T-cell (primary cell): ENCODE measurements at regions not wholly inside any gene's neighbourhood (a gene's known extent, or its start where the extent isn't known, plus 50 kb on each side); places are given as distances from the start of the nearest gene placed in this dataset.

ENCODE experiments used
- ATAC-seq, 4 experiments: fragments of 200-7000 bp in 3 of 4; fragments of 150-1000 bp in 1 of 4; cut with Tn5 transposase; replicated peaks in 1 of 4; 1 replicate in 3 of 4; 2 replicates in 1 of 4; pipeline ENCODE4 v1.10.0; 2021; ENCODE audit warnings: moderate library complexity in 3 of 4, mild to moderate bottlenecking in 2 of 4, moderate number of reproducible peaks in 1 of 4
- CTCF ChIA-PET, 2 donors: fragments of 300-600 bp; sonication (Branson Sonifier 250); formaldehyde crosslinking; loops; one replicate each; lab custom pipeline; 2022; ENCODE audit warnings: antibody characterized with exemption in 2 of 2; lab: Charles Lee
- POLR2A ChIA-PET, 2 donors: fragments of 300-600 bp; sonication (Branson Sonifier 250); formaldehyde crosslinking; loops; one replicate each; lab custom pipeline; 2022; ENCODE audit warnings: antibody characterized with exemption in 2 of 2; lab: Charles Lee
- DNase-seq, 35 experiments: peaks; one replicate each; pipeline versions ENCODE4 v3.0.0 to v3.0.0-alpha.2; 2013 to 2023
- H3K27ac ChIP-seq: one replicate; pipeline ENCODE4 v1.5.1; 2013; ENCODE audit warnings: low read length
- H3K27me3 ChIP-seq, 2 experiments: replicated peaks in 1 of 2; 1 replicate in 1 of 2; 2 replicates in 1 of 2; pipeline versions ENCODE4 v1.6.1 to v1.7.0; 2013; ENCODE audit warnings: low read length in 1 of 2, mixed read lengths in 1 of 2; ENCODE audit not compliant: control insufficient read depth in 2 of 2, insufficient read depth in 2 of 2; ENCODE audit errors: extremely low read depth in 1 of 2
- H3K36me3 ChIP-seq, 2 donors: 1 replicate in 1 of 2; 2 replicates in 1 of 2; pipeline versions ENCODE4 v1.6.1 to v1.7.0; 2013; ENCODE audit warnings: low read length in 1 of 2; ENCODE audit not compliant: control insufficient read depth in 2 of 2, insufficient read depth in 1 of 2; ENCODE audit errors: extremely low read depth in 1 of 2
- H3K4me1 ChIP-seq, 2 experiments: 1 replicate in 1 of 2; 2 replicates in 1 of 2; pipeline versions ENCODE4 v1.6.1 to v1.7.0; 2013; ENCODE audit warnings: low read length in 2 of 2, mixed read lengths in 1 of 2; ENCODE audit not compliant: insufficient read depth in 2 of 2, control insufficient read depth in 1 of 2; ENCODE audit errors: extremely low read depth in 1 of 2
- H3K4me3 ChIP-seq, 2 donors: 1 replicate in 1 of 2; 2 replicates in 1 of 2; pipeline versions ENCODE4 v1.5.1 to v1.7.0; 2013; ENCODE audit warnings: mild to moderate bottlenecking in 2 of 2, low read length in 1 of 2, moderate library complexity in 1 of 2; ENCODE audit not compliant: control insufficient read depth in 1 of 2; ENCODE audit errors: extremely low read depth in 1 of 2
- H3K9me3 ChIP-seq: 2 replicates; pipeline ENCODE4 v1.7.0; 2013
- H3K27ac Mint-ChIP-seq, 2 donors: one replicate each; pipeline ENCODE4 v1.8.0; 2020 to 2021; ENCODE audit warnings: mild to moderate bottlenecking in 2 of 2, mixed read lengths in 2 of 2
- H3K27me3 Mint-ChIP-seq, 2 donors: one replicate each; pipeline ENCODE4 v1.8.0; 2021 to 2022; ENCODE audit warnings: mixed read lengths in 2 of 2
- H3K36me3 Mint-ChIP-seq: one replicate; pipeline ENCODE4 v1.8.0; 2021; ENCODE audit warnings: mixed read lengths
- H3K4me1 Mint-ChIP-seq, 3 donors: one replicate each; pipeline ENCODE4 v1.8.0; 2020 to 2022; ENCODE audit warnings: mixed read lengths in 3 of 3, mild to moderate bottlenecking in 1 of 3
- H3K4me3 Mint-ChIP-seq, 3 donors: one replicate each; pipeline ENCODE4 v1.8.0; 2020 to 2022; ENCODE audit warnings: mild to moderate bottlenecking in 3 of 3, mixed read lengths in 3 of 3, moderate library complexity in 3 of 3
- H3K9me3 Mint-ChIP-seq, 3 donors: one replicate each; pipeline ENCODE4 v1.8.0; 2020 to 2022; ENCODE audit warnings: mixed read lengths in 3 of 3
- WGBS: methylation state at CpG from one replicate; pipeline ENCODE4 v1.1.5; 2013; ENCODE audit warnings: missing lambda C conversion rate; ENCODE audit not compliant: insufficient coverage; 5-methylcytosine and 5-hydroxymethylcytosine counted together

DNA sequence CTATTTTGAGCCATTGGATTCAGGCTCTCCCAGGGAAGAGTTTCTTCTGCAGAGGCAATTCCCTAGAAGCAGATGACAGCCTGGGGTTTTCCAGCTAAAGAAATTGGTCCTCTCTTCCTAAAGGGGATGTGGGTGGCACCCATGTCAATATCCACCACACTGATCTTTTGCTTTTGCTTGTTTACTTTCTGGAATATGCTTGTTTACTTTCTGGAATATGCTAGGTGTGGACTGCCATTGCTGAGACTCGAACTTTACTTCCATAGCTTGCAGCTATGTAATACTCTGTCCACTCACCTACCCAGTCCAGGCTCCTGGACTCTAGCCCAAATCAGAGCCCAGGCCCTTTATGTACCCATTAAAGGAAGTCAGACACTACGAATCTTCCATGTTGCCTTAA is 92.1 kb upstream of the SMYD2 start:
- no peaks in the 10 kb centered on the region for H3K36me3 ChIP-seq
- peaks cover 0 to 5% of the 10 kb centered on the region in 2 experiments for H3K4me1 ChIP-seq
- H3K27me3 ChIP-seq: peaks cover 18 to 24% of the 10 kb centered on the region in 2 experiments
- H3K9me3 ChIP-seq: no peaks in the 10 kb centered on the region
- Mint-ChIP-seq H3K4me1 (peaks cover 6 to 12% (median 8%) of the 10 kb centered on the region in 3 donors), H3K9me3 (no peaks in the 10 kb centered on the region), H3K27ac (no peak overlapping the region), H3K36me3 (no peaks in the 10 kb centered on the region), H3K4me3 (no peak overlapping the region), H3K27me3 (peaks cover 49 to 50% of the 10 kb centered on the region in 2 donors)
- H3K27ac ChIP-seq: no peak overlapping the region
- ChIA-PET POLR2A (interaction anchor here in 1 of 2 donors (0.5 kb wide), 1 partner anchor 833 kb away, joined by 5 read pairs; no protein-coding TSS in a partner anchor), CTCF (no interaction called here)
- no peak overlapping the region for H3K4me3 ChIP-seq
- DNase-seq (no peak), ATAC-seq (no peak)
- WGBS: 43% methylated on average over 1 of the region's 2 CpGs

DNA sequence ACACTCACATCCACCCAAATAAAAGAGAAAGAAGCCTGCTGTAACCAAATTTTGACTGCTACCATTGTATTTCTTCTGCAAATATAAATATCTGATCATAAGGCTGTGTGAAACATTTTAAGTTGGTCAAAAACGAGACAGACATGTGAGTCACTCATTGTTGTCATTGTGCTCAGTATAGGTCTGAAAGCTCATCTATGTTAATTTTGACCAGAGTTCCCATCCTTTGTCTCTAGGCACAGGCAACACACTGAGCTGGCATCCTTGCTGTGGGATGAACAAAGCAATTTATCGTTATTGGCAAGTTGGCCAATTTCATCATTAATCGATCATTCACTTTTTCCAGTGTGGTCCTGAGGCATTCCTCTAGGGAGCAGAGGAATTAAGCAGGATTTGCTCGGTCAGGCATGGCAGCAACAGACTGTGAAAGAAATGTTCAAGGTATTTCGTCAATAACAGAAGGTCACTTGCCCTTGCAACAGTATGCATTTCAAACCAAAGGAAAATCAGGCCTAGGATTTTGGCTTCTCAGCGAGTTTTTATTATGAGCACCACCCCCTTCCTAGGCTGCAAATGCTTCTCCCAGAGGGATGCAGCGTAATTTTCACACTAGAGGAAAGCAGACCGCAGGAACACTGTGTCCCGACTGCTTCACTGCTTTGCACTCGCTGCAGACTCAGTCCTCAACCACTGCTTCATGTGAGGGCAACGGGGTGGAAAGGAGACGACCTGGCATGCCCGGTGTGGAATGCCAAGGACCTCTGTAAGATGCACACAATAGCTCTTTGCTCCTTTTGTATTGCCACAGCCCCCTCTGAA is 87.9 kb upstream of the SMYD2 start:
- no peaks in the 10 kb centered on the region for H3K9me3 ChIP-seq
- H3K36me3 Mint-ChIP-seq: no peaks in the 10 kb centered on the region
- no peaks in the 10 kb centered on the region for H3K9me3 Mint-ChIP-seq
- no peaks in the 10 kb centered on the region for H3K4me1 ChIP-seq
- no peak overlapping the region for H3K4me3 ChIP-seq
- H3K4me3 Mint-ChIP-seq: no peak overlapping the region
- ATAC-seq (no peak), DNase-seq (no peak)
- peaks cover 40 to 44% of the 10 kb centered on the region in 2 donors for H3K27me3 Mint-ChIP-seq
- ChIA-PET CTCF (no interaction called here), POLR2A (no interaction called here)
- peaks cover 0 to 4% (median 0%) of the 10 kb centered on the region in 3 donors for H3K4me1 Mint-ChIP-seq
- H3K27me3 ChIP-seq: peaks cover 12 to 15% of the 10 kb centered on the region in 2 experiments
- WGBS: 60% methylated on average over 12 of the region's 13 CpGs
- H3K27ac Mint-ChIP-seq: no peak overlapping the region
- no peak overlapping the region for H3K27ac ChIP-seq
- H3K36me3 ChIP-seq: no peaks in the 10 kb centered on the region

DNA sequence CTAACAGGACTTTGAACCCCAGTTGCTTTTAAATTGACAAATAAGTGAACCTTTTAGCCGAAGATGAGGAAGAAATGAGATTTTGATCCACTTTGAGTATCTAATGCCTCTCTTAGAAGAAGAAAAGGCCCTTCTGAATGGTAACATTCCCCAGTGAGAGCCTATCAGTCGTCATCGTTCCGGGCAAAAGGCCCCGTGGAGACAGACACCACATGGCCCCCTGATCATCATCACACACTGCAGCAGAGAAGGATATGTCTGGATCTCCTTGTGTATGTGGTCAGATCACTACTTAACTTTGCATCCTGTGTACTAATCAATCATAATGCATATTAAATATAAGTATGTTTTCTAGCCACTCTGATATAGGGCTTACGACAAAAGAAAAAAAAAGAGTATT is 87.3 kb upstream of the SMYD2 start:
- H3K27ac Mint-ChIP-seq: no peak overlapping the region
- no peaks in the 10 kb centered on the region for H3K9me3 Mint-ChIP-seq
- no peaks in the 10 kb centered on the region for H3K4me1 ChIP-seq
- no peak overlapping the region for H3K4me3 Mint-ChIP-seq
- no peaks in the 10 kb centered on the region for H3K36me3 Mint-ChIP-seq
- peaks cover 8 to 9% of the 10 kb centered on the region in 2 experiments for H3K27me3 ChIP-seq
- DNase-seq (no peak), ATAC-seq (no peak)
- H3K27me3 Mint-ChIP-seq: peaks cover 35 to 38% of the 10 kb centered on the region in 2 donors
- ChIA-PET POLR2A (no interaction called here), CTCF (no interaction called here)
- WGBS: no CpG with 5 or more reads among the region's 6 CpGs
- no peak overlapping the region for H3K27ac ChIP-seq
- H3K4me1 Mint-ChIP-seq: no peaks in the 10 kb centered on the region
- H3K36me3 ChIP-seq: no peaks in the 10 kb centered on the region
- no peaks in the 10 kb centered on the region for H3K9me3 ChIP-seq
- no peak overlapping the region for H3K4me3 ChIP-seq

DNA sequence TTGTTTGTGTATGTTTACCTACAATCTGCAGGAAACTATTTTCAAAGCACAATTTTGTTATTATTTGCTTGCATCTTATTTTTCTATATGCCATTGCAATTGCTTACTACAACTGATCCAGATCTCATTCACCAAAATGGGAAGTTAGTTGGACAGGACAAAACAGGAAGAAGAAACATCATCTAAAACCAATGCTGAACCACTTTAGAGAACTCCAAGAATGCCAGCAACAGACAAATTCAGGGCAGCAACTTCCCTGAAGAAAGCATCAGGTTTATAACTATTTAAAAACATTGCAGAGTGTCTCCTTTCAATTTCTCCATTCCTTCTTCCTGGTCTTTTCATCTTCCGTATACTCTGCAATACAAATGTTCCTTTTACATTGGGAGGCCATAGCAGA is 82.4 kb upstream of the SMYD2 start:
- Histone ChIP-seq H3K9me3 (no peaks in the 10 kb centered on the region), H3K36me3 (no peaks in the 10 kb centered on the region), H3K4me1 (no peaks in the 10 kb centered on the region), H3K27ac (no peak overlapping the region), H3K27me3 (peaks cover 0 to 2% of the 10 kb centered on the region in 2 experiments), H3K4me3 (no peak overlapping the region)
- no peaks in the 10 kb centered on the region for H3K9me3 Mint-ChIP-seq
- ChIA-PET POLR2A (no interaction called here), CTCF (no interaction called here)
- no peak for DNase-seq
- no peak overlapping the region for H3K4me3 Mint-ChIP-seq
- H3K27me3 Mint-ChIP-seq: peaks cover 30 to 39% of the 10 kb centered on the region in 2 donors
- no peaks in the 10 kb centered on the region for H3K36me3 Mint-ChIP-seq
- ATAC-seq: no peak
- WGBS: 100% methylated on average over 1 of the region's 1 CpG
- no peak overlapping the region for H3K27ac Mint-ChIP-seq
- no peaks in the 10 kb centered on the region for H3K4me1 Mint-ChIP-seq

DNA sequence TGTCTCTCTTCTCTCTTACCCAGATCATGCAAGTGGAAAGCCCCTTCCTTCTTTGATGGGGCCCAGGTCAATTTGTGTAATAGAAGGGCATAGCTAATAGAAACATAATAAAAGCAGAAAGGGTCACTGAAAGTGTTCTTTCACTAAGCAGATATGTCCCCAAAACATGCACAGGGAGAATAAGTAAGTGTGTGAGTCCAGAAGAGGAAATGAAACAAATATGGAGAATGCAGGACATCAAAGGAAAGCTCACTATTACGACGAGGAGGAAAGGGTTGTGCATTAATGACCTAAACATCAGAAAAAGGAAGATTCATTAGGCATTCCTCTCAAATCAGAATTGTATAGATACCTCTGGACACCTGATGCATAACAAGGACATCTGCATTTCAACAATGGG is 81.4 kb upstream of the SMYD2 start:
- CTCF ChIA-PET: no interaction called here
- H3K27ac Mint-ChIP-seq: no peak overlapping the region
- H3K27me3 Mint-ChIP-seq: peaks cover 24 to 32% of the 10 kb centered on the region in 2 donors

DNA sequence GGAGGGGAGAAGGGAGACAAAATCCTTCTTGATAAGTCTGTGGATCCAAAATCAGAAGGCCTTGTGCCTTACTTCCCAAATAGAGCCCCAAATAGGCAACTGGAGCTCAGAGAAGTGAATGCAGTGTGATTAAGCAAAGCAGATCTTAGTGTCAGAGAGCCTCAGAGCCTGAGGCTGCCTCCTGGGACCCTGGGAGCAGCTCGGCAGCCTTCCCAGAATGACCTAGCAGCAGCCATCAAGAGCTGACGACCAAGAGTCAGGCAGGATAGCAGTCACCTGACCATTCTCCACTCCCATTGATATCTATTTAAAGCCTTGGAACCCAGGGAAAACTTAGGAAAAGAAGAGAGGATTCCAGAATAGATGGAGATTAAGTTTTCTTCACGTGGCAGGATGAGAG is 78.0 kb upstream of the SMYD2 start:
- no peak overlapping the region for H3K4me3 ChIP-seq
- H3K4me3 Mint-ChIP-seq: no peak overlapping the region
- H3K27ac Mint-ChIP-seq: no peak overlapping the region
- H3K36me3 Mint-ChIP-seq: no peaks in the 10 kb centered on the region
- H3K36me3 ChIP-seq: no peaks in the 10 kb centered on the region
- ChIA-PET POLR2A (no interaction called here), CTCF (no interaction called here)
- no peak for DNase-seq
- H3K27ac ChIP-seq: no peak overlapping the region
- WGBS: no CpG with 5 or more reads among the region's 3 CpGs
- no peaks in the 10 kb centered on the region for H3K9me3 Mint-ChIP-seq
- H3K27me3 Mint-ChIP-seq: peaks cover 15 to 24% of the 10 kb centered on the region in 2 donors
- no peaks in the 10 kb centered on the region for H3K9me3 ChIP-seq
- H3K4me1 Mint-ChIP-seq: no peaks in the 10 kb centered on the region
- no peak for ATAC-seq
- H3K4me1 ChIP-seq: no peaks in the 10 kb centered on the region
- no peaks in the 10 kb centered on the region for H3K27me3 ChIP-seq

More for the DNA sequence above, 81.4 kb upstream of the SMYD2 start:
- no peaks in the 10 kb centered on the region for H3K36me3 ChIP-seq
- Mint-ChIP-seq H3K36me3 (no peaks in the 10 kb centered on the region), H3K4me3 (no peak overlapping the region), H3K4me1 (no peaks in the 10 kb centered on the region), H3K9me3 (no peaks in the 10 kb centered on the region)
- peaks cover 0 to 2% of the 10 kb centered on the region in 2 experiments for H3K27me3 ChIP-seq
- H3K4me1 ChIP-seq: no peaks in the 10 kb centered on the region
- no peaks in the 10 kb centered on the region for H3K9me3 ChIP-seq
- POLR2A ChIA-PET: no interaction called here
- H3K27ac ChIP-seq: no peak overlapping the region
- H3K4me3 ChIP-seq: no peak overlapping the region
- 70% methylated on average over 2 of the region's 2 CpGs for WGBS
- ATAC-seq (no peak), DNase-seq (no peak)
